ENCODE measurements at regions not wholly inside any gene's neighbourhood (a gene's known extent, or its start where the extent isn't known, plus 50 kb on each side); places are given as distances from the start of the nearest gene placed in this dataset.

GRCh38 chrX:13261348-13261747, 58.5 kb downstream of the ATXN3L start:
- TF ChIP-seq CTCF (IDR thresholded peaks at IDR 0.05) (no peak), EP300 (IDR thresholded peaks at IDR 0.05) (no peak), POLR2A (IDR thresholded peaks at IDR 0.05) (no peak)
